ENCODE measurements at regions not wholly inside any gene's neighbourhood (a gene's known extent, or its start where the extent isn't known, plus 50 kb on each side); places are given as distances from the start of the nearest gene placed in this dataset.
"Not testable (repeated sequence)": the region's sequence is repeated elsewhere in the genome, so short reads cannot be mapped to it uniquely, and the experiment has no call there.

DNA sequence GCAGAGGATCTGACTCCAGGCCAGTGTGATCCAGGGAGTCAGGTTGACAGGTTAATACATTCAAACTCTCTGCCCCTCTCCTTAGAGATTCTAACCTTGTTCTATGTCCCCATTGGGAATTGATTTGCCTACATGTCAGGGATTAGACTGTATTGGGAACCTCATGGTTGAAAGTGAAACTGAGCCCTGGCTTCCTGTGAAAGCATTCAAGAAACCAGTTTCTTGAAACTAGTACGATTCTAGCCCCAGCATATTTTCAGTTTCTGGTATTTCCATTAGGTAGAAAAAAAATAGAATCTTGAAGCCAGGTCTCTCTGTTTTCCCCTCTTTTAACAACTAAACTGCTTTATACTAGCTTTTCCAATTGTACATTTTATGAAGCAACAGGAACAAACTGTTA, 140.4 kb upstream of the ABI3BP start:
- DNase-seq (ENCODE audit: low spot score, unreplicated experiment), result no peak
- no peak overlapping the region for H3K4me3 Mint-ChIP-seq (ENCODE audit: low read depth)
- TF ChIP-seq, protein P1, sequence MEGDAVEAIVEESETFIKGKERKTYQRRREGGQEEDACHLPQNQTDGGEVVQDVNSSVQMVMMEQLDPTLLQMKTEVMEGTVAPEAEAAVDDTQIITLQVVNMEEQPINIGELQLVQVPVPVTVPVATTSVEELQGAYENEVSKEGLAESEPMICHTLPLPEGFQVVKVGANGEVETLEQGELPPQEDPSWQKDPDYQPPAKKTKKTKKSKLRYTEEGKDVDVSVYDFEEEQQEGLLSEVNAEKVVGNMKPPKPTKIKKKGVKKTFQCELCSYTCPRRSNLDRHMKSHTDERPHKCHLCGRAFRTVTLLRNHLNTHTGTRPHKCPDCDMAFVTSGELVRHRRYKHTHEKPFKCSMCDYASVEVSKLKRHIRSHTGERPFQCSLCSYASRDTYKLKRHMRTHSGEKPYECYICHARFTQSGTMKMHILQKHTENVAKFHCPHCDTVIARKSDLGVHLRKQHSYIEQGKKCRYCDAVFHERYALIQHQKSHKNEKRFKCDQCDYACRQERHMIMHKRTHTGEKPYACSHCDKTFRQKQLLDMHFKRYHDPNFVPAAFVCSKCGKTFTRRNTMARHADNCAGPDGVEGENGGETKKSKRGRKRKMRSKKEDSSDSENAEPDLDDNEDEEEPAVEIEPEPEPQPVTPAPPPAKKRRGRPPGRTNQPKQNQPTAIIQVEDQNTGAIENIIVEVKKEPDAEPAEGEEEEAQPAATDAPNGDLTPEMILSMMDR (IDR thresholded peaks at IDR 0.05; ENCODE audit: unreplicated experiment), result no peak

DNA sequence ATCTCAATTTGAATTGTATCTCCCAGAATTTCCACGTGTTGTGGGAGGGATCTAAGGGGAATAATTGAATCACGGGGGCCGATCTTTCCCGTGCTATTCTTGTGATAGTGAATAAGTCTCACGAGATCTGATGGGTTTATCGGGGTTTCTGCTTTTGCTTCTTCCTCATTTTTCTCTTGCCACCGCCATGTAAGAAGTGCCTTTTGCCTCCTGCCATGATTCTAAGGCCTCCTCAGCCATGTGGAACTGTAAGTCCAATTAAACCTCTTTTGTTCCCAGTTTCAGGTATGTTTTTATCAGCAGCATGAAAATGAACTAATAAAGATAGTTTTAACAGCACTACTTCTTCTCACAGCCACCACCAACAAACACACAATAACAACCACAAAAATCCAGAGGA, 140.0 kb upstream of the ABI3BP start:
- not testable (repeated sequence) for H3K4me1 Mint-ChIP-seq (ENCODE audit: low read depth); H3K27me3 Mint-ChIP-seq; H3K36me3 Mint-ChIP-seq (ENCODE audit: insufficient read depth); DNase-seq (ENCODE audit: low spot score, unreplicated experiment); H3K4me3 Mint-ChIP-seq (ENCODE audit: low read depth); H3K9me3 Mint-ChIP-seq (ENCODE audit: low read depth); H3K27ac Mint-ChIP-seq

More for the DNA sequence above, 140.4 kb upstream of the ABI3BP start:
- Mint-ChIP-seq H3K36me3 (ENCODE audit: insufficient read depth) (no peaks in the 10 kb centered on the region), H3K27ac (no peak overlapping the region), H3K27me3 (no peaks in the 10 kb centered on the region), H3K9me3 (ENCODE audit: low read depth) (peaks cover 3% of the 10 kb centered on the region), H3K4me1 (ENCODE audit: low read depth) (no peaks in the 10 kb centered on the region)

DNA sequence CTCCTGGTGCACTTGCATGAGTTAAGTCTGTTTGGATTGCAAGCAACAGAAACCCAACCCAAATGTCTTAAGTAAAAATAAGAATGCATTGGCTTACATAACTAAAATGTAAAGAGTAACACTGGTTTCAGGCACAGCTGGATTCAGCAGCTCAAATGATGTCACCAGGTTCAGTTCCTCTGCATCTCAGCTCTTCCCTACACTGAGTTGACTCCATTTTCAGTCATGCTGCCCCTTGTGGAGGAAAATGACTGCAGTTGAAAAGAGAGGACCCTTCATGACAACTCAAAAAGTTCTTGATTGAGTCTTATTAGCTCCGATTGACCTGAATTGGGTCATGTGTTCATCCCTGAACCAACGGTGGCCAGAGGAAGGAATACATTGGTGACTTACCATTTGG, 138.5 kb upstream of the ABI3BP start:
- Mint-ChIP-seq H3K27me3 (no peaks in the 10 kb centered on the region), H3K4me1 (ENCODE audit: low read depth) (no peaks in the 10 kb centered on the region), H3K9me3 (ENCODE audit: low read depth) (peaks cover 3% of the 10 kb centered on the region), H3K4me3 (ENCODE audit: low read depth) (no peak overlapping the region), H3K27ac (no peak overlapping the region), H3K36me3 (ENCODE audit: insufficient read depth) (no peaks in the 10 kb centered on the region)
- DNase-seq (ENCODE audit: low spot score, unreplicated experiment), result no peak
- TF ChIP-seq, protein P1 (IDR thresholded peaks at IDR 0.05; ENCODE audit: unreplicated experiment), result no peak

DNA sequence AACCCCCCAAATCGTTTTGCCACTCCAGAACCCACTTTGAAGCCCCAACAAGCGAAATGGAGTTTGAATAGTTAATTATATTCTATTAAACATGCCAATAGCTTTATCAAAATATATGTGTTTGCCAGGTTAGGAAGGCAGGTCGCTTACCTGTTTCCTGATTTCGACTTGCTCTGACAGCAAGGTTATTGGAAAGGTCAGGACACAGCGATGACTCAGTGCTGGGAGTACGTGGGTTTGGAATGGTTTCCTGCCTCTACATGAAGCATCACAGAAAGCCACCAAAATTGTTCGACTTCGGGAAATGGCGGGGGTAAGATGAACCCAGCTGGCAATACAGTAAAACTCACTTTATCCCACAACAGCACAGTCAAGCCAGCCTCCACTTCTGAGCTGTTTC, 135.6 kb upstream of the ABI3BP start:
- TF ChIP-seq, protein P1 (IDR thresholded peaks at IDR 0.05; ENCODE audit: unreplicated experiment), result no peak
- Mint-ChIP-seq H3K4me1 (ENCODE audit: low read depth) (no peaks in the 10 kb centered on the region), H3K4me3 (ENCODE audit: low read depth) (no peak overlapping the region), H3K27me3 (no peaks in the 10 kb centered on the region), H3K36me3 (ENCODE audit: insufficient read depth) (no peaks in the 10 kb centered on the region), H3K27ac (no peak overlapping the region), H3K9me3 (ENCODE audit: low read depth) (peaks cover 3% of the 10 kb centered on the region)
- DNase-seq (ENCODE audit: low spot score, unreplicated experiment), result no peak

DNA sequence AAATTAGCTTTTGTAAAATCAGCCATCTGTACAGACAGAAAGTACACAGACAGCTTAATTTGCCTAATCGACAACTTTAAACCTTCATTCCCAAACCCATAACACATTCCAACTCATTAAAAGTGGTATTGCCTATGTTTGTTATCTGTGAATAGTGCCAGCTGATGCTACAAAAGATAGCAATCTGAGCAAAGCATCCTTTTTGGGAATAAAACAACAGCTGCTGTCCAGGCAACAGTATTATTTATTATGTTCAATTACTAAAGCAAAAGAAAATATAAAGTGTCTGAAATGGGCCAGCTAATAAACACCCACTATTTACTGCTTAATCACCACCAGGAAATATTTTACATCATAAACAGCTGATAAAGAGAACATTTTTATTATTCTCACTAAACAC, 134.8 kb upstream of the ABI3BP start:
- peaks cover 3% of the 10 kb centered on the region for H3K9me3 Mint-ChIP-seq (ENCODE audit: low read depth)
- H3K36me3 Mint-ChIP-seq (ENCODE audit: insufficient read depth), result no peaks in the 10 kb centered on the region
- H3K27ac Mint-ChIP-seq, result no peak overlapping the region
- no peaks in the 10 kb centered on the region for H3K27me3 Mint-ChIP-seq
- no peak for DNase-seq (ENCODE audit: low spot score, unreplicated experiment)
- H3K4me3 Mint-ChIP-seq (ENCODE audit: low read depth), result no peak overlapping the region
- H3K4me1 Mint-ChIP-seq (ENCODE audit: low read depth), result no peaks in the 10 kb centered on the region
- TF ChIP-seq, protein P1 (IDR thresholded peaks at IDR 0.05; ENCODE audit: unreplicated experiment), result no peak

DNA sequence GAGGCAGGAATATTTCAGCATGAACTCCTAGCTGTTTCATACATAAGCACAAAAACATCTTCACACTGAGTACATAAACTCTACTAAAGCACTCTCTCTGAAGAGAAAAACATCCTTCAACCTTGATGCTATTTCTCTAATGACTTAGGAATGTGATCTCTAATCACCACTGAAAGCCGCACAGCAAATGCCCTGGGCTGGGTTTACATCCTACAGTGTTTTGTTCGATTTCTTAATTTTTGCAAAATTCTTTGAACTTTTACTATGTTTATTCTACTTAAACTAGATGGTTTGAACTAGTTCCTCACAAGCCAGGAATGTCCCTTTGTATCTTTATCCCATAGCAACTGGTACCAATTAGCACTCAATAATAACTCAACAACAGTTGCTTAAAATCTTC, 130.9 kb upstream of the ABI3BP start:
- H3K36me3 Mint-ChIP-seq (ENCODE audit: insufficient read depth), result no peaks in the 10 kb centered on the region
- H3K4me3 Mint-ChIP-seq (ENCODE audit: low read depth), result no peak overlapping the region
- H3K27ac Mint-ChIP-seq, result no peak overlapping the region
- no peak for DNase-seq (ENCODE audit: low spot score, unreplicated experiment)
- H3K9me3 Mint-ChIP-seq (ENCODE audit: low read depth), result no peaks in the 10 kb centered on the region
- TF ChIP-seq, protein P1 (IDR thresholded peaks at IDR 0.05; ENCODE audit: unreplicated experiment), result no peak
- no peaks in the 10 kb centered on the region for H3K4me1 Mint-ChIP-seq (ENCODE audit: low read depth)
- no peaks in the 10 kb centered on the region for H3K27me3 Mint-ChIP-seq

Measured in progenitor cell of endocrine pancreas (in vitro differentiated cells).